Lower leg skin (tissue), 3 donors: ENCODE measurements at regions not wholly inside any gene's neighbourhood (a gene's known extent, or its start where the extent isn't known, plus 50 kb on each side); places are given as distances from the start of the nearest gene placed in this dataset.

Source experiments
- POLR2A ChIP-seq, 2 donors: fragments of 450-650 bp; IDR thresholded peaks; one replicate each; pipeline ENCODE4 v1.6.1; 2016 to 2017; ENCODE audit warnings: antibody characterized with exemption in 2 of 2, mild to moderate bottlenecking in 1 of 2, moderate library complexity in 1 of 2
- TF ChIP-seq, protein P1 (sequence below), 3 donors: fragments of 450-650 bp; IDR thresholded peaks; one replicate each; pipeline ENCODE4 v1.5.1; 2016; ENCODE audit warnings: antibody characterized with exemption in 3 of 3, mild to moderate bottlenecking in 3 of 3, moderate library complexity in 2 of 3

GRCh38 chr1:193602705-193603104 is 416.3 kb upstream of the B3GALT2 start:
- TF ChIP-seq, protein P1, sequence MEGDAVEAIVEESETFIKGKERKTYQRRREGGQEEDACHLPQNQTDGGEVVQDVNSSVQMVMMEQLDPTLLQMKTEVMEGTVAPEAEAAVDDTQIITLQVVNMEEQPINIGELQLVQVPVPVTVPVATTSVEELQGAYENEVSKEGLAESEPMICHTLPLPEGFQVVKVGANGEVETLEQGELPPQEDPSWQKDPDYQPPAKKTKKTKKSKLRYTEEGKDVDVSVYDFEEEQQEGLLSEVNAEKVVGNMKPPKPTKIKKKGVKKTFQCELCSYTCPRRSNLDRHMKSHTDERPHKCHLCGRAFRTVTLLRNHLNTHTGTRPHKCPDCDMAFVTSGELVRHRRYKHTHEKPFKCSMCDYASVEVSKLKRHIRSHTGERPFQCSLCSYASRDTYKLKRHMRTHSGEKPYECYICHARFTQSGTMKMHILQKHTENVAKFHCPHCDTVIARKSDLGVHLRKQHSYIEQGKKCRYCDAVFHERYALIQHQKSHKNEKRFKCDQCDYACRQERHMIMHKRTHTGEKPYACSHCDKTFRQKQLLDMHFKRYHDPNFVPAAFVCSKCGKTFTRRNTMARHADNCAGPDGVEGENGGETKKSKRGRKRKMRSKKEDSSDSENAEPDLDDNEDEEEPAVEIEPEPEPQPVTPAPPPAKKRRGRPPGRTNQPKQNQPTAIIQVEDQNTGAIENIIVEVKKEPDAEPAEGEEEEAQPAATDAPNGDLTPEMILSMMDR (IDR thresholded peaks at IDR 0.05): no peak
- no peak for TF ChIP-seq POLR2A (IDR thresholded peaks at IDR 0.05)
